ENCODE measurements at regions not wholly inside any gene's neighbourhood (a gene's known extent, or its start where the extent isn't known, plus 50 kb on each side); places are given as distances from the start of the nearest gene placed in this dataset.

DNA sequence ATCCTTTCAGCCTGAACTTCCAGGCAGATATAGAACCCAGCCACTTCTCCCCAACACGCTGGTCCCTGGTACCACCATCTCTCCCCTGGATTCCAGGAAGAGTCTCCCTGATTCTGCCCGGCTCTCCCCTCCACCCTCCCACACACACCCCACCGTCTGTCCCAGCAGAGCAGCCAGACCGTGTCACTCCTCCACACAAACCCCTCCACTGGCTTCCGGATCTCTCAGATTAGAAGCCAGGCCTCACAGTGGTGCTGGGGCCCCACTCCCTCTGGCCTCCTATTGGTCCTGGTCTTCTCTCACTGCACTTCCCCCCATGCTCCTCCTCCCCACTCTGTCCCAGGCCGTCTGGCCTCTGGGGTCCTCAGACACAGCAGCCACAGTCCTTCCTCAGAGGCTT lies 52.4 kb upstream of the CDKN3 start:
- no peak overlapping the region for H3K4me3 Mint-ChIP-seq
- Histone ChIP-seq H3K9me3 (no peaks in the 10 kb centered on the region), H3K27ac (ENCODE audit: low read length) (no peak overlapping the region), H3K4me3 (ENCODE audit: control insufficient read depth in 1 of 2, extremely low read depth in 1 of 2, low read length in 1 of 2) (no peak overlapping the region), H3K27me3 (replicated peaks in 1 of 2; ENCODE audit: control insufficient read depth in 2 of 2, extremely low read depth in 1 of 2, insufficient read depth in 2 of 2, low read length in 1 of 2) (peaks cover 0 to 13% of the 10 kb centered on the region in 2 experiments), H3K4me1 (ENCODE audit: control insufficient read depth in 1 of 2, extremely low read depth in 1 of 2, insufficient read depth in 2 of 2, low read length in 2 of 2) (no peaks in the 10 kb centered on the region), H3K36me3 (ENCODE audit: control insufficient read depth in 2 of 2, extremely low read depth in 1 of 2, insufficient read depth in 1 of 2, low read length in 1 of 2) (no peaks in the 10 kb centered on the region)
- no peaks in the 10 kb centered on the region for H3K36me3 Mint-ChIP-seq
- WGBS (ENCODE audit: insufficient coverage): 47% methylated on average over 6 of the region's 6 CpGs
- no peaks in the 10 kb centered on the region for H3K9me3 Mint-ChIP-seq
- ChIA-PET POLR2A (no interaction called here), CTCF (interaction anchor here in 1 of 2 donors (0.6 kb wide), 1 partner anchor 169 kb away, joined by 3 read pairs; no protein-coding TSS in a partner anchor)
- DNase-seq (no peak), ATAC-seq (replicated peaks in 1 of 4) (no peak)
- H3K27me3 Mint-ChIP-seq: peaks cover 4 to 12% of the 10 kb centered on the region in 2 donors
- no peak overlapping the region for H3K27ac Mint-ChIP-seq
- H3K4me1 Mint-ChIP-seq: peaks cover 0 to 2% (median 0%) of the 10 kb centered on the region in 3 donors

DNA sequence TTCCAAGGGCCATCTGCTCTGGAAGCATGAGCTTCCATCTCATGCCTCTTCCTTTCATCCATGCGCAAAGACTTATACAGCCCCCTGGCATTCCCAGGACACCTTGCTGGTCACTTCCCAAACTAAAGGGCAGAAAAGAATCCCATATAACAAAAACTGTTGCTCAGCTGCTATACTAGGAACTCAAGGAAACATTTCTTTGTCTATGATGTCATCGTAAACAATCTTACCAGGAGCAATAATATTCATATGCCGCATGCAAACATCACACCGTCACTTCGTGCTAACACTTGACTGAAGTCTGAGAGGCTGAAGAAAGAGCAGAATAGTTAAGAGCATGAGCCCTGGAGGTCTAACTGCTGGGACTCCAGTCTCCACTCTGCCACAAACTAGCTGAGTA lies 50.5 kb upstream of the CDKN3 start:
- Histone ChIP-seq H3K9me3 (no peaks in the 10 kb centered on the region), H3K4me3 (ENCODE audit: control insufficient read depth in 1 of 2, extremely low read depth in 1 of 2, low read length in 1 of 2) (no peak overlapping the region), H3K4me1 (ENCODE audit: control insufficient read depth in 1 of 2, extremely low read depth in 1 of 2, insufficient read depth in 2 of 2, low read length in 2 of 2) (no peaks in the 10 kb centered on the region), H3K36me3 (ENCODE audit: control insufficient read depth in 2 of 2, extremely low read depth in 1 of 2, insufficient read depth in 1 of 2, low read length in 1 of 2) (no peaks in the 10 kb centered on the region), H3K27me3 (replicated peaks in 1 of 2; ENCODE audit: control insufficient read depth in 2 of 2, extremely low read depth in 1 of 2, insufficient read depth in 2 of 2, low read length in 1 of 2) (peaks cover 0 to 19% of the 10 kb centered on the region in 2 experiments), H3K27ac (ENCODE audit: low read length) (no peak overlapping the region)
- POLR2A ChIA-PET: no interaction called here
- Mint-ChIP-seq H3K4me3 (no peak overlapping the region), H3K9me3 (no peaks in the 10 kb centered on the region), H3K27me3 (peaks cover 4 to 18% of the 10 kb centered on the region in 2 donors), H3K36me3 (no peaks in the 10 kb centered on the region), H3K4me1 (peaks cover 0 to 2% (median 0%) of the 10 kb centered on the region in 3 donors), H3K27ac (no peak overlapping the region)
- DNase-seq (no peak), ATAC-seq (replicated peaks in 1 of 4) (no peak)
- CTCF ChIA-PET: no interaction called here
- 100% methylated on average over 1 of the region's 5 CpGs for WGBS (ENCODE audit: insufficient coverage)
